Medulla oblongata (tissue), 1 donor: ENCODE measurements at regions not wholly inside any gene's neighbourhood (a gene's known extent, or its start where the extent isn't known, plus 50 kb on each side); places are given as distances from the start of the nearest gene placed in this dataset.
"Not testable (repeated sequence)": the region's sequence is repeated elsewhere in the genome, so short reads cannot be mapped to it uniquely, and the experiment has no call there.

Experiments
- DNase-seq: peaks from one replicate; pipeline ENCODE4 v3.0.0-alpha.2; 2015; ENCODE audit errors: extremely low spot score

- DNase-seq: not testable (repeated sequence)
Measured at GRCh38 chr18:14989569-14989968, 241.6 kb downstream of the ANKRD30B start.

GRCh38 chr18:14991934-14992445, 244.0 kb downstream of the ANKRD30B start:
- DNase-seq: not testable (repeated sequence)

GRCh38 chr18:14992758-14993157, 244.8 kb downstream of the ANKRD30B start:
- not testable (repeated sequence) for DNase-seq

DNA sequence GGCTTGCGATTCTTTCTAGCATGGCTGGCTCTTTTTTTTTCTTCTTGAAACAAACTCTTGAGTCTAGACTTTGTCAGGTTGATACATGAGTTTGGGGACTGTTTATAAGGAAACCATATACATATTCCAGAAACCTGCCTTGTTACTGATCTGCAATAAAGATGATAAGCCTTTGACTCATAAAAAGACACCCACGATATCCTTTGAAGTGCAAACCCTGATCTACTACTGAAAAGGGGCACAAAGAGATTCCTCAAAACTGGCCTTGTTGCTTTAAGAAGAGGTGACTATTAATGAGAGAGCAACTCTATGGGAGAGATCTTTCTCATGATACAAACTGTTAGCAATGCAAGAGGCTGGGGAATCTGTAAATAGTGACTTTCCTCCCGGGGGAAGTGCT, 247.1 kb downstream of the ANKRD30B start:
- not testable (repeated sequence) for DNase-seq

DNA sequence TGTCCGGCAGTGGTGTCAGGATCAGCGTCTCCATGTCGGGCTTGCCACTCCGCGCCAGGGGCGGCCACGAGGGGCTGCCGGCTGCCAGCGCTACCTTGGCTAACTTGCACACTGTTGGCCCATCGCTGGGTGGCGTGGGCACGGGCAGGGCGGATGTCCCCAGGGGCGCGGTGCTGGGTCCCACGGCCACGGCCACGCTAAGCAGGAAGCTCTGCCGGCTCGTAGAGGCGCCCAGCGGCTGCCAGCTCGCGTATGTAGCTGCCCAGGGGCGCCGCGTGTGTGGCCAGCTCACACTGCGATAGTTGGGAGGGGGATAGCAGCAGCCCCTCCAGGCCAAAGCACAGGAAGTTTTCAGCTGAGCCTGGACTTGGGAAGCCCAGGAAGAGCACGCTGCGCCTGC, 249.4 kb downstream of the ANKRD30B start:
- no peak for DNase-seq

GRCh38 chr18:14997899-14998298, 249.9 kb downstream of the ANKRD30B start:
- not testable (repeated sequence) for DNase-seq

- DNase-seq: not testable (repeated sequence)
Measured at GRCh38 chr18:14998360-14999042, 250.5 kb downstream of the ANKRD30B start.

GRCh38 chr18:14999085-14999975, 251.4 kb downstream of the ANKRD30B start:
- no peak for DNase-seq

DNA sequence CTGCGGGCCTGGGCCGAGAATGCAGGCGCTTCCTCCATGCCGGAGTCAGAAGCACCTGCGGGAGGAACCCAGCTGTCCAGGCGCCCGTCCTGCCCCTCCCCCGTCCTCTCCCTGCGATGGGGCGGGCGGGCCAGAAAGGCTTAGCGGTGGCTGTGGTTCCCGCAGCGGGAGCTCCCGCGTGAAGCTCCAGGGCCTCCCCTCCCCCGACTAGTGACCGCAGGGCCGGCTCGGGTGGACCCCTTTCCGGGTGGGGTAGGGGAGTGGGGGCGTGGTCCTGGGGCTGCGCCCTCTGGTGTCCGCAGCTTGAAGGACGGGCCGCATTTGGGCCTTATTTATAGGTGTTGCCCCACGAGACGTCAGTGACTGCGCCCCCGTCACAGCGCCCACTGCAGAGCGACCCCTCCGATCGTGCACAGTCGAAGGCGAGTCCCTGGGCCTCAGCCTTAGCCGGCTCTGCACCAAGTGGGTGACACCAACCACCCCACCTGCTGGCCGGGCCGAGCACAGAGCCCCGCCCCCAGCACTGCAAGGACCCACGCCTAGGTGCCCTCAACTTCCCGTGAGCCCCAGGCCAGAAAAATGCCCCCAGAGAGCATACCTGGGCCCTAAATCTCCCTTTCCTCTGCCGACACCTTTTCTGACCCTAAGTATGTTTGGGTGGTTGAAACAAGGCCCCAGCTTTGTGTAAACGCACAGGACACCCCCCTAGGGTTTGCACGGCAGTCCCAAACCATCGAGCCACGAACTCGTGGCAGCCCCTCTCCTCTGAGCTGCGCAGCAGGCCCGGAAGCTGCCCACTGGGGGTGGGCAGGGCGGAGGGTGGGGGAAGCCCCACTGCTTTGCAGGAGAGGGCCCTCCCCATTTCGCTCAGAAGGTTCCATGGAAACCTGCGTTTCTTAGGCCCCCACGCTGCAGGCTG, 252.4 kb downstream of the ANKRD30B start:
- DNase-seq: not testable (repeated sequence)

GRCh38 chr18:15001038-15001794, 253.2 kb downstream of the ANKRD30B start:
- not testable (repeated sequence) for DNase-seq

- not testable (repeated sequence) for DNase-seq
Measured at GRCh38 chr18:15001795-15002107, 253.8 kb downstream of the ANKRD30B start.

GRCh38 chr18:15002765-15003164, 254.8 kb downstream of the ANKRD30B start:
- not testable (repeated sequence) for DNase-seq

DNA sequence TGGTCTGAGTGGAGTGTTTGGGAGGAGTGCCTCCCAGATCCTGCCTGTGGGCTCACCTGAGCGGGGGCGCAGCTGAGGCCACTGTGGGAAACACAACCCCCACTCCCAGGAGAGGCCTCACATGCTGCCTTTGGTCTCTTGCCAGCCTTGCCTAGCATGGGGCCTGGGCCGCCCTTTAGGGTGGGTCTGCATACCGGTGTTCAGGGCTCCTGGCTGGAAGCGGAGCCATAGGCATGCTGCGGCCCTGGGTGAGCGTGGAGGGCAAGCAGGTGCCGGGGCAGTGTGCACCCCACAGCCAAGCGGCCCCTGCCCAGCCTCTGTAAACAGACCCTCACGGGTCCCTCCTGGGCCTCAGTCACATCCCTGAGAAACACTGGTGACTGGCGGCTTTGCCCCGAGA, 255.3 kb downstream of the ANKRD30B start:
- DNase-seq: not testable (repeated sequence)

DNA sequence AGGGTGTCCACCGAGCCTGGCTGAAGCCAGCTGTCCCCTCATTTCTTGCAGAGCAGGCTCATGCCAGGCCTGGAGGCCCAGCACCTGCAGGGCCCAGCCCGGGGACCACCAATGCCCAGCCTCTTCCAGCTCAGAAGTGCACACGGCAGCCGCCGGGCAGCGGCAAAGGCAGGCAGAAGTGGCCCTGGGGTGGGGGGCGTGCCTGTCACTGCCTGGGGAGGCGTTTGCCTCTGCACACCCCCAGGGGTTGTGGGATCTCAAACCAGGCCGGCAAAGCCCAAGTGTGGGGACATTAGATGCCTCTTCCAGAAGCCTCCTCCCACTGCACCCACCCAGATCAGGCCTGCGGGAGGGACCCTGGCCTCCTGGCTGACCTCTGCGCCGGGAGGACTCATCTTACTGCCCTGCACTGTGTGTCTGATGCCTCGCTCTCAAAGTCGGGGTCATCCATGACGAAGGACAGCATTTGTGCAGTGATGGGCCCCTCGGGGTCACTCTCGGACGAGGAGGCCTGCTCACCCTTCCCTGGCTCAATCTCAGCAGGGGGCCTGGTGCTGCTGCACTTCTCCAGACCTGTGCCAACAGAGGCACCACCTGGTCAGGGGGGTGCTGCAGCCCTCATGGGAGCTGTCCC, 255.8 kb downstream of the ANKRD30B start:
- DNase-seq: not testable (repeated sequence)

GRCh38 chr18:15004270-15004973, 256.4 kb downstream of the ANKRD30B start:
- DNase-seq: not testable (repeated sequence)

DNA sequence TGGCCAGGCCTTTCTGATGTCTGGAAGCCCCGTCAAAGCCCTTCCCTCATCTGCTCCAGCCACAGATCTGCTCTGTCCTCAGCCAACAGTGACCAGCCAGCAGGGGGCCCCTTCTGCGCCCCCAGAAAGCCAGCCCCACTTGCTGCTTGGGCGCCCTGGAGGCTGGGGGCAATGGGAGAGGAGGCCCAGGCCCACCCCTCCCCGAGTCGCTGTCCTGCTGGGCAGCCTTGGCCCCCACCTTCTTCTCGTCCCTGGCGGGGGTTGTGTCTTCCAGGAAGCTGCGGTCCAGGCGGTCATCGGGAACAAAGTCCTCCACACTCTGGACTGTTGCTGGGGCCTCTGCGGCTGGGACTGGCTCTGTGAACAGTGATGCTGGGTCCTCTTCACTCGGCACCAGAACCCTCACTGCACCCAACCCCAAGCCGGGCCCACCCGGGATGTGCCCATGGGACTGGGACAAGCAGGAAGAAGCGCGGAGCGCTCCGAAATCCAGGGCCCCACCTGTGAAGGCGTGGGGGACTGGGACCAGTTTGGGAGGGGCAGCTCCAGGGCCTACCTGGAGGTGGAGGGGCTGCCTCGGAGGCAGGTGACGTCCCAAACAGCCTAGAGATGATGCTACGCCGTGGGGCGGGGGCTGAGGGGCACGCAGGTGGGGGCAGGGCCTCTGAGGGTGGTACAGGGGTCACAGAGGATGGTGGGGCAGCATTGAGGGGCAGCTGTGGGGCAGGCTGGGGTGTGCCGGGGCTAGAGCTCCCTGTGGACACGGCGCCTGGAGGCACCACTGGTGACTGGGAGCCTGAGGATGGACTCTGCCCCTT, 257.6 kb downstream of the ANKRD30B start:
- no peak for DNase-seq

- not testable (repeated sequence) for DNase-seq
Measured at GRCh38 chr18:15006616-15007015, 258.6 kb downstream of the ANKRD30B start.

GRCh38 chr18:15026041-15026440, 278.1 kb downstream of the ANKRD30B start:
- DNase-seq: not testable (repeated sequence)

- not testable (repeated sequence) for DNase-seq
Measured at GRCh38 chr18:15028037-15028436, 280.1 kb downstream of the ANKRD30B start.
